T-helper 1 cell treated with Interleukin-12 subunit alpha and Interleukin-12 subunit beta and Interleukin-4 antibody, amounts not matched to agents 30 μg/mL and 1 μg/mL, for 36 hours (primary cell): ENCODE measurements at regions not wholly inside any gene's neighbourhood (a gene's known extent, or its start where the extent isn't known, plus 50 kb on each side); places are given as distances from the start of the nearest gene placed in this dataset.
A peak's percentile ranks its signal among the peaks of the same experiment; 100 is the strongest.

Source experiments
- H3K27ac Mint-ChIP-seq: one replicate; pipeline ENCODE4 v1.8.0; 2021; ENCODE audit warnings: mild to moderate bottlenecking, mixed read lengths
- H3K27me3 Mint-ChIP-seq: one replicate; pipeline ENCODE4 v1.8.0; 2021; ENCODE audit warnings: low read depth, mixed read lengths
- H3K36me3 Mint-ChIP-seq: one replicate; pipeline ENCODE4 v1.8.0; 2021; ENCODE audit warnings: low read depth, mixed read lengths
- H3K4me1 Mint-ChIP-seq: one replicate; pipeline ENCODE4 v1.8.0; 2021; ENCODE audit warnings: low read depth, mixed read lengths
- H3K4me3 Mint-ChIP-seq: one replicate; pipeline ENCODE4 v1.8.0; 2021; ENCODE audit warnings: mild to moderate bottlenecking, moderate library complexity, mixed read lengths
- H3K9me3 Mint-ChIP-seq: one replicate; pipeline ENCODE4 v1.8.0; 2021; ENCODE audit warnings: mixed read lengths

- Mint-ChIP-seq H3K4me3 (no peak overlapping the region), H3K27me3 (no peaks in the 10 kb centered on the region), H3K4me1 (no peaks in the 10 kb centered on the region), H3K36me3 (peaks cover 7% of the 10 kb centered on the region), H3K9me3 (peaks cover 50% of the 10 kb centered on the region), H3K27ac (no peak overlapping the region)
Observed at GRCh38 chr7:92934096-92934495, 97.7 kb upstream of the CDK6 start.

GRCh38 chr7:92932450-92932849, 96.1 kb upstream of the CDK6 start:
- no peak overlapping the region for H3K4me3 Mint-ChIP-seq
- peaks cover 4% of the 10 kb centered on the region for H3K36me3 Mint-ChIP-seq
- no peak overlapping the region for H3K27ac Mint-ChIP-seq
- H3K4me1 Mint-ChIP-seq, result no peaks in the 10 kb centered on the region
- peaks cover 41% of the 10 kb centered on the region for H3K9me3 Mint-ChIP-seq
- peaks cover 4% of the 10 kb centered on the region for H3K27me3 Mint-ChIP-seq

- peaks cover 9% of the 10 kb centered on the region for H3K27me3 Mint-ChIP-seq
- no peak overlapping the region for H3K4me3 Mint-ChIP-seq
- peaks cover 44% of the 10 kb centered on the region for H3K9me3 Mint-ChIP-seq
- no peaks in the 10 kb centered on the region for H3K4me1 Mint-ChIP-seq
- H3K27ac Mint-ChIP-seq, result no peak overlapping the region
- peaks cover 6% of the 10 kb centered on the region for H3K36me3 Mint-ChIP-seq
Observed at GRCh38 chr7:92930404-92930803, 94.0 kb upstream of the CDK6 start.

GRCh38 chr7:92926697-92927044, 90.3 kb upstream of the CDK6 start:
- H3K27me3 Mint-ChIP-seq, result peaks cover 15% of the 10 kb centered on the region
- no peak overlapping the region for H3K4me3 Mint-ChIP-seq
- H3K4me1 Mint-ChIP-seq, result no peaks in the 10 kb centered on the region
- H3K27ac Mint-ChIP-seq, result no peak overlapping the region
- peaks cover 11% of the 10 kb centered on the region for H3K36me3 Mint-ChIP-seq
- peaks cover 53% of the 10 kb centered on the region for H3K9me3 Mint-ChIP-seq

GRCh38 chr7:92925876-92926696, 89.7 kb upstream of the CDK6 start:
- peaks cover 11% of the 10 kb centered on the region for H3K36me3 Mint-ChIP-seq
- no peaks in the 10 kb centered on the region for H3K4me1 Mint-ChIP-seq
- H3K4me3 Mint-ChIP-seq, result no peak overlapping the region
- H3K27me3 Mint-ChIP-seq, result peaks cover 17% of the 10 kb centered on the region
- H3K9me3 Mint-ChIP-seq, result peaks cover 49% of the 10 kb centered on the region
- H3K27ac Mint-ChIP-seq, result no peak overlapping the region

- H3K36me3 Mint-ChIP-seq, result peaks cover 11% of the 10 kb centered on the region
- H3K4me3 Mint-ChIP-seq, result no peak overlapping the region
- no peaks in the 10 kb centered on the region for H3K4me1 Mint-ChIP-seq
- peaks cover 18% of the 10 kb centered on the region for H3K27me3 Mint-ChIP-seq
- H3K27ac Mint-ChIP-seq, result no peak overlapping the region
- peaks cover 48% of the 10 kb centered on the region for H3K9me3 Mint-ChIP-seq
Observed at GRCh38 chr7:92924800-92925199, 88.4 kb upstream of the CDK6 start.

- no peak overlapping the region for H3K27ac Mint-ChIP-seq
- H3K27me3 Mint-ChIP-seq, result peaks cover 6% of the 10 kb centered on the region
- H3K36me3 Mint-ChIP-seq, result peaks cover 8% of the 10 kb centered on the region
- H3K4me1 Mint-ChIP-seq, result no peaks in the 10 kb centered on the region
- H3K4me3 Mint-ChIP-seq, result no peak overlapping the region
- peaks cover 27% of the 10 kb centered on the region for H3K9me3 Mint-ChIP-seq
Observed at GRCh38 chr7:92917230-92917629, 80.9 kb upstream of the CDK6 start.

GRCh38 chr7:92916770-92917224, 80.4 kb upstream of the CDK6 start:
- Mint-ChIP-seq H3K27me3 (peaks cover 3% of the 10 kb centered on the region), H3K4me1 (no peaks in the 10 kb centered on the region), H3K27ac (no peak overlapping the region), H3K9me3 (peaks cover 23% of the 10 kb centered on the region), H3K36me3 (peaks cover 4% of the 10 kb centered on the region), H3K4me3 (no peak overlapping the region)

GRCh38 chr7:92915348-92915747, 79.0 kb upstream of the CDK6 start:
- Mint-ChIP-seq H3K27me3 (no peaks in the 10 kb centered on the region), H3K36me3 (peaks cover 4% of the 10 kb centered on the region), H3K4me3 (no peak overlapping the region), H3K27ac (no peak overlapping the region), H3K4me1 (no peaks in the 10 kb centered on the region), H3K9me3 (peaks cover 17% of the 10 kb centered on the region)

GRCh38 chr7:92914645-92915044, 78.3 kb upstream of the CDK6 start:
- H3K4me1 Mint-ChIP-seq, result peaks cover 1% of the 10 kb centered on the region
- no peak overlapping the region for H3K4me3 Mint-ChIP-seq
- H3K27me3 Mint-ChIP-seq, result no peaks in the 10 kb centered on the region
- H3K36me3 Mint-ChIP-seq, result peaks cover 6% of the 10 kb centered on the region
- no peak overlapping the region for H3K27ac Mint-ChIP-seq
- H3K9me3 Mint-ChIP-seq, result peaks cover 14% of the 10 kb centered on the region

- Mint-ChIP-seq H3K4me1 (peaks cover 5% of the 10 kb centered on the region), H3K27me3 (no peaks in the 10 kb centered on the region), H3K9me3 (peaks cover 14% of the 10 kb centered on the region), H3K27ac (no peak overlapping the region), H3K36me3 (peaks cover 7% of the 10 kb centered on the region), H3K4me3 (no peak overlapping the region)
Observed at GRCh38 chr7:92913849-92914248, 77.5 kb upstream of the CDK6 start.

- Mint-ChIP-seq H3K9me3 (peaks cover 28% of the 10 kb centered on the region), H3K4me1 (peaks cover 5% of the 10 kb centered on the region), H3K27me3 (no peaks in the 10 kb centered on the region), H3K36me3 (peaks cover 13% of the 10 kb centered on the region), H3K27ac (no peak overlapping the region), H3K4me3 (no peak overlapping the region)
Observed at GRCh38 chr7:92910976-92911375, 74.6 kb upstream of the CDK6 start.

- peaks cover 13% of the 10 kb centered on the region for H3K36me3 Mint-ChIP-seq
- H3K4me1 Mint-ChIP-seq, result peaks cover 8% of the 10 kb centered on the region
- no peak overlapping the region for H3K27ac Mint-ChIP-seq
- peaks cover 25% of the 10 kb centered on the region for H3K9me3 Mint-ChIP-seq
- no peaks in the 10 kb centered on the region for H3K27me3 Mint-ChIP-seq
- no peak overlapping the region for H3K4me3 Mint-ChIP-seq
Observed at GRCh38 chr7:92909686-92910475, 73.5 kb upstream of the CDK6 start.

- Mint-ChIP-seq H3K4me1 (peaks cover 24% of the 10 kb centered on the region), H3K27me3 (no peaks in the 10 kb centered on the region), H3K9me3 (peaks cover 44% of the 10 kb centered on the region), H3K4me3 (no peak overlapping the region), H3K36me3 (peaks cover 16% of the 10 kb centered on the region), H3K27ac (peak overlapping the region; percentile 82)
Observed at GRCh38 chr7:92904244-92905131, 68.1 kb upstream of the CDK6 start.
